ENCODE measurements at regions not wholly inside any gene's neighbourhood (a gene's known extent, or its start where the extent isn't known, plus 50 kb on each side); places are given as distances from the start of the nearest gene placed in this dataset.
A peak's percentile ranks its signal among the peaks of the same experiment; 100 is the strongest.

- Histone ChIP-seq H3K4me1 (peaks cover 20% of the 10 kb centered on the region), H3K27me3 (no peaks in the 10 kb centered on the region), H2AFZ (replicated peaks) (no peak overlapping the region), H3K4me3 (no peak overlapping the region), H3K9ac (no peak overlapping the region), H3F3A (ENCODE audit: low read depth) (peaks cover 19% of the 10 kb centered on the region), H3K9me3 (ENCODE audit: low read depth) (peaks cover 5% of the 10 kb centered on the region), H3K36me3 (no peaks in the 10 kb centered on the region), H3K4me2 (no peak overlapping the region), H3K79me2 (ENCODE audit: low read depth) (no peaks in the 10 kb centered on the region), H4K20me1 (ENCODE audit: low read depth) (no peaks in the 10 kb centered on the region), H3K27ac (no peak overlapping the region)
- TF ChIP-seq CTCF (IDR thresholded peaks at IDR 0.05) (no peak), EZH2 (IDR thresholded peaks at IDR 0.05) (no peak), EZH2phosphoT487 (IDR thresholded peaks at IDR 0.05) (no peak)
- no peak for DNase-seq (ENCODE audit: low spot score)
- Mint-ChIP-seq H3K27me3 (ENCODE audit: insufficient read depth, low read depth) (peaks cover 11% of the 10 kb centered on the region), H3K9me3 (peaks cover 26% of the 10 kb centered on the region), H3K4me1 (peaks cover 11% of the 10 kb centered on the region), H3K4me3 (no peak overlapping the region), H3K27ac (no peak overlapping the region), H3K36me3 (peaks cover 2% of the 10 kb centered on the region)
Measured at GRCh38 chr13:100790405-100790804, 115.8 kb upstream of the TMTC4 start.

GRCh38 chr13:100789968-100790367 is 115.4 kb upstream of the TMTC4 start:
- peaks cover 20% of the 10 kb centered on the region for H3K4me1 ChIP-seq
- H4K20me1 ChIP-seq (ENCODE audit: low read depth) = no peaks in the 10 kb centered on the region
- peaks cover 25% of the 10 kb centered on the region for H3K9me3 Mint-ChIP-seq
- no peak overlapping the region for H3K4me3 Mint-ChIP-seq
- peak overlapping the region; percentile 40 for H3K4me2 ChIP-seq
- peak overlapping the region; percentile 53 for H3K27ac ChIP-seq
- no peaks in the 10 kb centered on the region for H3K27me3 ChIP-seq
- H2AFZ ChIP-seq (replicated peaks) = peak overlapping the region; percentile 65
- H3K27ac Mint-ChIP-seq = no peak overlapping the region
- H3K4me1 Mint-ChIP-seq = peaks cover 11% of the 10 kb centered on the region
- H3K36me3 Mint-ChIP-seq = peaks cover 2% of the 10 kb centered on the region
- TF ChIP-seq CTCF (IDR thresholded peaks at IDR 0.05) (no peak), EZH2 (IDR thresholded peaks at IDR 0.05) (no peak), EZH2phosphoT487 (IDR thresholded peaks at IDR 0.05) (no peak)
- H3K36me3 ChIP-seq = no peaks in the 10 kb centered on the region
- no peak overlapping the region for H3K4me3 ChIP-seq
- no peaks in the 10 kb centered on the region for H3K79me2 ChIP-seq (ENCODE audit: low read depth)
- H3K9ac ChIP-seq = no peak overlapping the region
- H3F3A ChIP-seq (ENCODE audit: low read depth) = peaks cover 19% of the 10 kb centered on the region
- H3K9me3 ChIP-seq (ENCODE audit: low read depth) = peaks cover 5% of the 10 kb centered on the region
- DNase-seq (ENCODE audit: low spot score) = no peak
- H3K27me3 Mint-ChIP-seq (ENCODE audit: insufficient read depth, low read depth) = peaks cover 11% of the 10 kb centered on the region

GRCh38 chr13:100789481-100789880 is 114.9 kb upstream of the TMTC4 start:
- no peak for DNase-seq (ENCODE audit: low spot score)
- Histone ChIP-seq H3K4me1 (peaks cover 20% of the 10 kb centered on the region), H3F3A (ENCODE audit: low read depth) (peaks cover 19% of the 10 kb centered on the region), H4K20me1 (ENCODE audit: low read depth) (no peaks in the 10 kb centered on the region), H3K9ac (no peak overlapping the region), H3K27me3 (no peaks in the 10 kb centered on the region), H3K4me3 (no peak overlapping the region), H3K9me3 (ENCODE audit: low read depth) (peaks cover 5% of the 10 kb centered on the region), H3K36me3 (no peaks in the 10 kb centered on the region), H3K4me2 (peak overlapping the region; percentile 40), H2AFZ (replicated peaks) (peak overlapping the region; percentile 65), H3K27ac (peak overlapping the region; percentile 53), H3K79me2 (ENCODE audit: low read depth) (no peaks in the 10 kb centered on the region)
- TF ChIP-seq CTCF (IDR thresholded peaks at IDR 0.05) = no peak
- no peak for TF ChIP-seq EZH2phosphoT487 (IDR thresholded peaks at IDR 0.05)
- TF ChIP-seq EZH2 (IDR thresholded peaks at IDR 0.05) = no peak
- Mint-ChIP-seq H3K4me3 (no peak overlapping the region), H3K4me1 (peaks cover 11% of the 10 kb centered on the region), H3K27me3 (ENCODE audit: insufficient read depth, low read depth) (peaks cover 11% of the 10 kb centered on the region), H3K36me3 (no peaks in the 10 kb centered on the region), H3K9me3 (peaks cover 22% of the 10 kb centered on the region), H3K27ac (no peak overlapping the region)
